ENCODE measurements at regions not wholly inside any gene's neighbourhood (a gene's known extent, or its start where the extent isn't known, plus 50 kb on each side); places are given as distances from the start of the nearest gene placed in this dataset.

- H3K36me3 ChIP-seq (ENCODE audit: control insufficient read depth, insufficient read depth, low read length) = no peaks in the 10 kb centered on the region
- TF ChIP-seq CTCF (conservative IDR thresholded peaks at IDR 0.05 in 1 of 2, IDR thresholded peaks at IDR 0.05 in 1 of 2; ENCODE audit: low read depth in 1 of 2, low read length in 2 of 2) = no peak
- TF ChIP-seq EZH2 (IDR thresholded peaks at IDR 0.05; ENCODE audit: low read length, missing control alignments) = no peak
Measured at GRCh38 chr5:39854771-39855410, 430.1 kb upstream of the DAB2 start.

GRCh38 chr5:39850291-39850690, 425.5 kb upstream of the DAB2 start:
- Histone ChIP-seq H2AFZ (ENCODE audit: low read length) (no peak overlapping the region), H3K79me2 (ENCODE audit: control insufficient read depth, insufficient read depth, low read length) (no peaks in the 10 kb centered on the region), H3K27me3 (ENCODE audit: control insufficient read depth, insufficient read depth, low read length) (no peaks in the 10 kb centered on the region), H3K4me1 (ENCODE audit: control insufficient read depth, extremely low read depth, insufficient read depth, low read length) (no peaks in the 10 kb centered on the region), H3K9ac (ENCODE audit: insufficient read depth, low read length) (no peak overlapping the region), H4K20me1 (ENCODE audit: control insufficient read depth, extremely low read depth, insufficient read depth, low read length) (no peaks in the 10 kb centered on the region), H3K4me3 (replicated peaks in 1 of 4; ENCODE audit: control extremely low read depth in 1 of 4, insufficient read depth in 1 of 4, low read depth in 3 of 4, low read length in 4 of 4) (no peak overlapping the region), H3K9me3 (ENCODE audit: control insufficient read depth, insufficient read depth, low read depth, low read length) (no peaks in the 10 kb centered on the region), H3K4me2 (ENCODE audit: extremely low read depth, insufficient read depth, low read length) (no peak overlapping the region), H3K27ac (ENCODE audit: insufficient read depth, low read length) (no peak overlapping the region), H3K36me3 (ENCODE audit: control insufficient read depth, insufficient read depth, low read length) (no peaks in the 10 kb centered on the region)
- peak in 1 of 2 donors; percentile 20 for DNase-seq (ENCODE audit: low read depth in 2 of 2)
- TF ChIP-seq CTCF (conservative IDR thresholded peaks at IDR 0.05 in 1 of 2, IDR thresholded peaks at IDR 0.05 in 1 of 2; ENCODE audit: low read depth in 1 of 2, low read length in 2 of 2) = no peak
- no peak for TF ChIP-seq EZH2 (IDR thresholded peaks at IDR 0.05; ENCODE audit: low read length, missing control alignments)

More at GRCh38 chr5:39854771-39855410, 430.1 kb upstream of the DAB2 start:
- Histone ChIP-seq H3K4me2 (ENCODE audit: extremely low read depth, insufficient read depth, low read length) (no peak overlapping the region), H3K4me1 (ENCODE audit: control insufficient read depth, extremely low read depth, insufficient read depth, low read length) (no peaks in the 10 kb centered on the region), H3K27ac (ENCODE audit: insufficient read depth, low read length) (no peak overlapping the region), H4K20me1 (ENCODE audit: control insufficient read depth, extremely low read depth, insufficient read depth, low read length) (no peaks in the 10 kb centered on the region), H3K9ac (ENCODE audit: insufficient read depth, low read length) (no peak overlapping the region), H3K79me2 (ENCODE audit: control insufficient read depth, insufficient read depth, low read length) (no peaks in the 10 kb centered on the region), H2AFZ (ENCODE audit: low read length) (no peak overlapping the region), H3K9me3 (ENCODE audit: control insufficient read depth, insufficient read depth, low read depth, low read length) (no peaks in the 10 kb centered on the region), H3K27me3 (ENCODE audit: control insufficient read depth, insufficient read depth, low read length) (no peaks in the 10 kb centered on the region), H3K4me3 (replicated peaks in 1 of 4; ENCODE audit: control extremely low read depth in 1 of 4, insufficient read depth in 1 of 4, low read depth in 3 of 4, low read length in 4 of 4) (no peak overlapping the region)
- DNase-seq (ENCODE audit: low read depth in 2 of 2) = no peak

- Histone ChIP-seq H3K9me3 (ENCODE audit: control insufficient read depth, insufficient read depth, low read depth, low read length) (no peaks in the 10 kb centered on the region), H3K79me2 (ENCODE audit: control insufficient read depth, insufficient read depth, low read length) (no peaks in the 10 kb centered on the region), H3K27ac (ENCODE audit: insufficient read depth, low read length) (no peak overlapping the region), H3K4me3 (replicated peaks in 1 of 4; ENCODE audit: control extremely low read depth in 1 of 4, insufficient read depth in 1 of 4, low read depth in 3 of 4, low read length in 4 of 4) (no peak overlapping the region), H2AFZ (ENCODE audit: low read length) (no peak overlapping the region), H3K27me3 (ENCODE audit: control insufficient read depth, insufficient read depth, low read length) (no peaks in the 10 kb centered on the region), H3K4me2 (ENCODE audit: extremely low read depth, insufficient read depth, low read length) (no peak overlapping the region), H3K36me3 (ENCODE audit: control insufficient read depth, insufficient read depth, low read length) (no peaks in the 10 kb centered on the region), H3K4me1 (ENCODE audit: control insufficient read depth, extremely low read depth, insufficient read depth, low read length) (no peaks in the 10 kb centered on the region), H3K9ac (ENCODE audit: insufficient read depth, low read length) (no peak overlapping the region), H4K20me1 (ENCODE audit: control insufficient read depth, extremely low read depth, insufficient read depth, low read length) (no peaks in the 10 kb centered on the region)
- TF ChIP-seq CTCF (conservative IDR thresholded peaks at IDR 0.05 in 1 of 2, IDR thresholded peaks at IDR 0.05 in 1 of 2; ENCODE audit: low read depth in 1 of 2, low read length in 2 of 2) = no peak
- TF ChIP-seq EZH2 (IDR thresholded peaks at IDR 0.05; ENCODE audit: low read length, missing control alignments) = no peak
- DNase-seq (ENCODE audit: low read depth in 2 of 2) = no peak
Measured at GRCh38 chr5:39846144-39846543, 421.4 kb upstream of the DAB2 start.

Data from fibroblast of lung (primary cell).